ENCODE measurements at regions not wholly inside any gene's neighbourhood (a gene's known extent, or its start where the extent isn't known, plus 50 kb on each side); places are given as distances from the start of the nearest gene placed in this dataset.

- no peak for ATAC-seq
Measured at GRCh38 chr5:106680330-106680729, 990.4 kb downstream of the EFNA5 start.

DNA sequence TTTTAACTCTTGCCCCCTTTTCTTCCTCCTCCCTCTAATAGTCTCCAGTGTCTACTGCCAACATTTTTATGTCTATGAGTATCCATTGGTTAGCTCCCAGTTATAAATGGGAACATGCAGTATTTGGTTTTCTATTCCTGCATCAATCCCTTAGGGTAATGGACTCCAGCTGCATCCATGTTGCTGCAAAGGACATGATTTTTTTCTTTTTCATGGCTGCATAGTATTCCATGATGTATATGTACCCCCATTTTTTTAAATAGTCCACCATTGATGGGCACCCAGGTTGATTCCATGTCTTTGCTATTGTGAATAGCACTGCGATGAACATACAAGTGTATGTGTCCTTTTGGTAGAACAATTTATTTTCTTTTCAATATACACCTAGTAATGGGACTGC, 993.7 kb downstream of the EFNA5 start:
- ATAC-seq = no peak
- Histone ChIP-seq H3K9me3 (peaks cover 0 to 14% (median 7%) of the 10 kb centered on the region in 11 donors), H3K27me3 (no peaks in the 10 kb centered on the region), H3K27ac (no peak overlapping the region), H3K36me3 (no peaks in the 10 kb centered on the region), H3K4me3 (no peak overlapping the region), H3K4me1 (no peaks in the 10 kb centered on the region)
- no peak for TF ChIP-seq CTCF (IDR thresholded peaks at IDR 0.05)
- intact Hi-C loops (cut with DNase I) = no loop called here
- DNase-seq = no peak
- WGBS, 2 donors = 97 to 98% methylated on average over 1 of the region's 1 CpG

More at GRCh38 chr5:106680330-106680729, 990.4 kb downstream of the EFNA5 start:
- Histone ChIP-seq H3K9me3 (peaks cover 0 to 20% (median 7%) of the 10 kb centered on the region in 11 donors), H3K4me3 (peak overlapping the region in 3 of 10 donors; percentile 13 to 23 (median 16)), H3K4me1 (no peaks in the 10 kb centered on the region), H3K27me3 (no peaks in the 10 kb centered on the region), H3K36me3 (no peaks in the 10 kb centered on the region), H3K27ac (peak overlapping the region in 2 of 10 donors; percentile 17 to 59)
- no peak for DNase-seq
- TF ChIP-seq CTCF (IDR thresholded peaks at IDR 0.05) = no peak
- intact Hi-C loops (cut with DNase I) = no loop called here
- 41 to 56% methylated on average over 1 of the region's 1 CpG for WGBS, 2 donors

GRCh38 chr5:106675687-106676086, 995.0 kb downstream of the EFNA5 start:
- intact Hi-C loops (cut with DNase I) = no loop called here
- WGBS, 2 donors = 5 to 17% methylated on average over 1 of the region's 1 CpG
- Histone ChIP-seq H3K27me3 (no peaks in the 10 kb centered on the region), H3K36me3 (no peaks in the 10 kb centered on the region), H3K27ac (no peak overlapping the region), H3K4me1 (no peaks in the 10 kb centered on the region), H3K9me3 (peaks cover 0 to 14% (median 7%) of the 10 kb centered on the region in 11 donors), H3K4me3 (no peak overlapping the region)
- no peak for TF ChIP-seq CTCF (IDR thresholded peaks at IDR 0.05)
- no peak for ATAC-seq
- no peak for DNase-seq

- 88 to 91% methylated on average over 1 of the region's 1 CpG for WGBS, 2 donors
- no peak for ATAC-seq
- H3K27ac ChIP-seq = no peak overlapping the region
- no peak overlapping the region for H3K4me3 ChIP-seq
- H3K27me3 ChIP-seq = no peaks in the 10 kb centered on the region
- H3K36me3 ChIP-seq = no peaks in the 10 kb centered on the region
- intact Hi-C loops (cut with DNase I) = no loop called here
- H3K9me3 ChIP-seq = peaks cover 0 to 12% (median 7%) of the 10 kb centered on the region in 11 donors
- no peaks in the 10 kb centered on the region for H3K4me1 ChIP-seq
- TF ChIP-seq CTCF (IDR thresholded peaks at IDR 0.05) = no peak
- no peak for DNase-seq
Measured at GRCh38 chr5:106673941-106674340, 996.8 kb downstream of the EFNA5 start.
